ENCODE measurements at regions not wholly inside any gene's neighbourhood (a gene's known extent, or its start where the extent isn't known, plus 50 kb on each side); places are given as distances from the start of the nearest gene placed in this dataset.

GRCh38 chr4:126647320-126647719 is 985.4 kb upstream of the INTU start:
- TF ChIP-seq, protein P1, sequence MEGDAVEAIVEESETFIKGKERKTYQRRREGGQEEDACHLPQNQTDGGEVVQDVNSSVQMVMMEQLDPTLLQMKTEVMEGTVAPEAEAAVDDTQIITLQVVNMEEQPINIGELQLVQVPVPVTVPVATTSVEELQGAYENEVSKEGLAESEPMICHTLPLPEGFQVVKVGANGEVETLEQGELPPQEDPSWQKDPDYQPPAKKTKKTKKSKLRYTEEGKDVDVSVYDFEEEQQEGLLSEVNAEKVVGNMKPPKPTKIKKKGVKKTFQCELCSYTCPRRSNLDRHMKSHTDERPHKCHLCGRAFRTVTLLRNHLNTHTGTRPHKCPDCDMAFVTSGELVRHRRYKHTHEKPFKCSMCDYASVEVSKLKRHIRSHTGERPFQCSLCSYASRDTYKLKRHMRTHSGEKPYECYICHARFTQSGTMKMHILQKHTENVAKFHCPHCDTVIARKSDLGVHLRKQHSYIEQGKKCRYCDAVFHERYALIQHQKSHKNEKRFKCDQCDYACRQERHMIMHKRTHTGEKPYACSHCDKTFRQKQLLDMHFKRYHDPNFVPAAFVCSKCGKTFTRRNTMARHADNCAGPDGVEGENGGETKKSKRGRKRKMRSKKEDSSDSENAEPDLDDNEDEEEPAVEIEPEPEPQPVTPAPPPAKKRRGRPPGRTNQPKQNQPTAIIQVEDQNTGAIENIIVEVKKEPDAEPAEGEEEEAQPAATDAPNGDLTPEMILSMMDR (IDR thresholded peaks at IDR 0.05; ENCODE audit: insufficient read depth, low read depth, low read length): no peak
- no peak for TF ChIP-seq EZH2 (IDR thresholded peaks at IDR 0.05; ENCODE audit: insufficient read depth, low read length)
